AG04450 (cell line): ENCODE measurements at regions not wholly inside any gene's neighbourhood (a gene's known extent, or its start where the extent isn't known, plus 50 kb on each side); places are given as distances from the start of the nearest gene placed in this dataset.

Experiments
- CTCF ChIA-PET: fragments of 300-600, 350-600 bp; formaldehyde crosslinking; extraction: SDS; loops from one replicate; lab custom pipeline; 2022; ENCODE audit warnings: antibody characterized with exemption, inconsistent platforms; lab: Charles Lee
- POLR2A ChIA-PET: fragments of 350-600 bp; formaldehyde crosslinking; extraction: SDS; loops from one replicate; lab custom pipeline; 2021; ENCODE audit warnings: antibody characterized with exemption, inconsistent platforms; lab: Yijun Ruan, JAX
- DNase-seq: peaks from one replicate; pipeline ENCODE4 v3.0.0-alpha.2; 2011; ENCODE audit warnings: low read depth, low spot score
- H3K27ac ChIP-seq: one replicate; pipeline ENCODE4 v1.5.1; 2012; ENCODE audit warnings: low read depth, low read length, control low read depth
- H3K27me3 ChIP-seq: one replicate; pipeline ENCODE4 v1.6.0; 2012; ENCODE audit warnings: low read length; ENCODE audit not compliant: control insufficient read depth, insufficient read depth
- H3K4me3 ChIP-seq: 2 replicates; pipeline ENCODE4 v1.5.1; 2011; ENCODE audit warnings: mild to moderate bottlenecking, low read depth, low read length, control low read depth
- H3K9me3 ChIP-seq: 2 replicates; pipeline ENCODE4 v1.5.1; 2012; ENCODE audit warnings: low read length; ENCODE audit not compliant: control insufficient read depth, insufficient read depth
- CTCF ChIP-seq: IDR thresholded peaks from 2 replicates; pipeline ENCODE4 v1.5.1; 2011; ENCODE audit warnings: low read depth, low read length, control low read depth, inconsistent platforms

GRCh38 chr11:97989121-97989520 lies 1031.6 kb upstream of the CNTN5 start:
- TF ChIP-seq CTCF: no peak
- Histone ChIP-seq H3K9me3 (no peaks in the 10 kb centered on the region), H3K27me3 (no peaks in the 10 kb centered on the region), H3K4me3 (no peak overlapping the region), H3K27ac (no peak overlapping the region)
- ChIA-PET CTCF (no interaction called here), POLR2A (no interaction called here)
- DNase-seq: no peak

- no peak for TF ChIP-seq CTCF
- Histone ChIP-seq H3K4me3 (no peak overlapping the region), H3K27ac (no peak overlapping the region), H3K27me3 (no peaks in the 10 kb centered on the region), H3K9me3 (no peaks in the 10 kb centered on the region)
- no peak for DNase-seq
- ChIA-PET CTCF (interaction anchor here (1.0 kb wide), 1 partner anchor 10 kb away, joined by 3 read pairs; no protein-coding TSS in a partner anchor), POLR2A (no interaction called here)
These were observed 1030.4 kb upstream of the CNTN5 start for GRCh38 chr11:97990162-97990920.

GRCh38 chr11:97993562-97993961 lies 1027.2 kb upstream of the CNTN5 start:
- Histone ChIP-seq H3K27me3 (no peaks in the 10 kb centered on the region), H3K9me3 (no peaks in the 10 kb centered on the region), H3K4me3 (no peak overlapping the region), H3K27ac (no peak overlapping the region)
- no peak for TF ChIP-seq CTCF
- CTCF ChIA-PET: no interaction called here
- DNase-seq: no peak
- POLR2A ChIA-PET: no interaction called here

GRCh38 chr11:97995874-97996273 lies 1024.9 kb upstream of the CNTN5 start:
- Histone ChIP-seq H3K27me3 (no peaks in the 10 kb centered on the region), H3K27ac (no peak overlapping the region), H3K9me3 (no peaks in the 10 kb centered on the region), H3K4me3 (no peak overlapping the region)
- ChIA-PET POLR2A (no interaction called here), CTCF (no interaction called here)
- TF ChIP-seq CTCF: no peak
- DNase-seq: no peak

- POLR2A ChIA-PET: no interaction called here
- CTCF ChIA-PET: no interaction called here
These were observed 1024.0 kb upstream of the CNTN5 start for GRCh38 chr11:97996762-97997161.

More at GRCh38 chr11:97996762-97997161, 1024.0 kb upstream of the CNTN5 start:
- H3K9me3 ChIP-seq: no peaks in the 10 kb centered on the region
- H3K4me3 ChIP-seq: no peak overlapping the region
- no peak overlapping the region for H3K27ac ChIP-seq
- H3K27me3 ChIP-seq: no peaks in the 10 kb centered on the region
- no peak for TF ChIP-seq CTCF
- no peak for DNase-seq
